Dedifferentiated amniotic fluid mesenchymal stem cell (primary cell): ENCODE measurements at regions not wholly inside any gene's neighbourhood (a gene's known extent, or its start where the extent isn't known, plus 50 kb on each side); places are given as distances from the start of the nearest gene placed in this dataset.
"Not testable (repeated sequence)": the region's sequence is repeated elsewhere in the genome, so short reads cannot be mapped to it uniquely, and the experiment has no call there.

Source experiments
- DNase-seq: peaks from one replicate; pipeline ENCODE4 v3.0.0-alpha.2; 2016; ENCODE audit errors: extremely low spot score

- DNase-seq = no peak
These were observed 121.5 kb upstream of the SATB1 start for GRCh38 chr3:18546632-18547031.

- no peak for DNase-seq
These were observed 119.0 kb upstream of the SATB1 start for GRCh38 chr3:18544146-18544545.

- no peak for DNase-seq
These were observed 113.5 kb upstream of the SATB1 start for GRCh38 chr3:18538463-18539230.

- DNase-seq = no peak
These were observed 107.9 kb upstream of the SATB1 start for GRCh38 chr3:18533039-18533438.

GRCh38 chr3:18531662-18532061, 106.5 kb upstream of the SATB1 start:
- DNase-seq = no peak

GRCh38 chr3:18529631-18530030, 104.5 kb upstream of the SATB1 start:
- no peak for DNase-seq

GRCh38 chr3:18527691-18528090, 102.6 kb upstream of the SATB1 start:
- DNase-seq = no peak

GRCh38 chr3:18526667-18527066, 101.5 kb upstream of the SATB1 start:
- no peak for DNase-seq

GRCh38 chr3:18516170-18516569, 91.0 kb upstream of the SATB1 start:
- not testable (repeated sequence) for DNase-seq

GRCh38 chr3:18513091-18513490, 88.0 kb upstream of the SATB1 start:
- DNase-seq = no peak

- no peak for DNase-seq
These were observed 86.9 kb upstream of the SATB1 start for GRCh38 chr3:18512007-18512406.

GRCh38 chr3:18510947-18511346, 85.8 kb upstream of the SATB1 start:
- no peak for DNase-seq

GRCh38 chr3:18507333-18507732, 82.2 kb upstream of the SATB1 start:
- no peak for DNase-seq

- DNase-seq = no peak
These were observed 79.9 kb upstream of the SATB1 start for GRCh38 chr3:18505056-18505455.

- DNase-seq = no peak
These were observed 76.7 kb upstream of the SATB1 start for GRCh38 chr3:18501679-18502343.

- no peak for DNase-seq
These were observed 75.2 kb upstream of the SATB1 start for GRCh38 chr3:18500322-18500721.

- DNase-seq = no peak
These were observed 74.2 kb upstream of the SATB1 start for GRCh38 chr3:18499301-18499700.

GRCh38 chr3:18494251-18494650, 69.1 kb upstream of the SATB1 start:
- no peak for DNase-seq

- no peak for DNase-seq
These were observed 64.8 kb upstream of the SATB1 start for GRCh38 chr3:18489939-18490338.

- DNase-seq = no peak
These were observed 58.1 kb upstream of the SATB1 start for GRCh38 chr3:18483226-18483625.

GRCh38 chr3:18481946-18482548, 56.9 kb upstream of the SATB1 start:
- no peak for DNase-seq

- no peak for DNase-seq
These were observed 52.5 kb upstream of the SATB1 start for GRCh38 chr3:18477620-18478019.
